Endothelial cell of umbilical vein (primary cell): ENCODE measurements at regions not wholly inside any gene's neighbourhood (a gene's known extent, or its start where the extent isn't known, plus 50 kb on each side); places are given as distances from the start of the nearest gene placed in this dataset.

Source experiments
- EZH2 ChIP-seq: IDR thresholded peaks from 2 replicates; pipeline ENCODE4 v1.6.1; 2012; ENCODE audit warnings: borderline replicate concordance, low read depth, mild to moderate bottlenecking, moderate library complexity, low read length, inconsistent platforms; ENCODE audit not compliant: severe bottlenecking
- POLR2A ChIP-seq: IDR thresholded peaks from 2 replicates; pipeline ENCODE4 v1.6.1; 2012; ENCODE audit warnings: low read depth, mild to moderate bottlenecking, control low read depth, low read length
- TF ChIP-seq, protein P1 (sequence below): IDR thresholded peaks from 2 replicates; pipeline ENCODE4 v1.6.1; 2011; ENCODE audit not compliant: insufficient read depth, insufficient read length
- TF ChIP-seq, protein P2 (sequence below), 2 donors: IDR thresholded peaks; 1 replicate in 1 of 2; 2 replicates in 1 of 2; pipeline ENCODE4 v1.5.1; 2011; ENCODE audit warnings: low read length in 2 of 2, mild to moderate bottlenecking in 2 of 2, moderate library complexity in 2 of 2, control low read depth in 1 of 2, inconsistent platforms in 1 of 2, low read depth in 1 of 2; ENCODE audit not compliant: insufficient read depth in 1 of 2; ENCODE audit errors: extremely low read depth in 1 of 2

DNA sequence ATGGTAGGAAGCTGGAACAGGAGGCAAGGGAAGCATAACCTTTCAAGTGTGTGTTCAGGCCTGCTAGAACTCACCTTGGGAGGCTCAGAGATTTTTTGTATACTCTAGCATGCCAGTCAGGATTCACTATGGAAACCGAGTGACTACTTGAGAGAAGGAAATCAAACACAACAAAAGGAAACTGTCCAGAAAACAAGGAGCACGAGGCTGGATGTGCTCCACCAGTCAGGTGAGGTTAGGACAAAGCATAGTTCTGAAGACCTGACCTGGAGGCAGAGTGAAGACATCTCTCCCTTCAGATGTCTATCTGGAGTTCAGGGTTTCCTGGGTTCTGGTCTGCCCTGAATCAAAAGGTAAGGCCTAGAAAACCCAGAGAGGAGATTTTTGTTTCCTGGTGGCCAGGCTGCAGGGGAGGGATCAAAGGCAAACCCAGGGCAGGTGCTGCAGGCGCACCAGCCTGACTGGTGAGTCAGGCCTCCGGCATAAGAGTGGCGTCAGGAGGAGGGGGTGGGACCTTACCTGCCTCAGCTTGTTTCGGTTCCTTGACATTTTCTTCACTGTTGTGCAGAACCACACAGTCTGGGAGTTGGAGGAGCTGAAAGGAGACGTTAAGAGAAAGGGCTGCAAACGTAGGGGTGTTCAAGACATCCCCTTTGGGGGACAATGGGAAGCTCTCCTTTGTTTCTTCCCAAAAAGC, 52.2 kb upstream of the OSBPL11 start:
- TF ChIP-seq EZH2 (no peak), POLR2A (no peak)
- TF ChIP-seq, protein P1, sequence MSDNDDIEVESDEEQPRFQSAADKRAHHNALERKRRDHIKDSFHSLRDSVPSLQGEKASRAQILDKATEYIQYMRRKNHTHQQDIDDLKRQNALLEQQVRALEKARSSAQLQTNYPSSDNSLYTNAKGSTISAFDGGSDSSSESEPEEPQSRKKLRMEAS = no peak
- TF ChIP-seq, protein P2, sequence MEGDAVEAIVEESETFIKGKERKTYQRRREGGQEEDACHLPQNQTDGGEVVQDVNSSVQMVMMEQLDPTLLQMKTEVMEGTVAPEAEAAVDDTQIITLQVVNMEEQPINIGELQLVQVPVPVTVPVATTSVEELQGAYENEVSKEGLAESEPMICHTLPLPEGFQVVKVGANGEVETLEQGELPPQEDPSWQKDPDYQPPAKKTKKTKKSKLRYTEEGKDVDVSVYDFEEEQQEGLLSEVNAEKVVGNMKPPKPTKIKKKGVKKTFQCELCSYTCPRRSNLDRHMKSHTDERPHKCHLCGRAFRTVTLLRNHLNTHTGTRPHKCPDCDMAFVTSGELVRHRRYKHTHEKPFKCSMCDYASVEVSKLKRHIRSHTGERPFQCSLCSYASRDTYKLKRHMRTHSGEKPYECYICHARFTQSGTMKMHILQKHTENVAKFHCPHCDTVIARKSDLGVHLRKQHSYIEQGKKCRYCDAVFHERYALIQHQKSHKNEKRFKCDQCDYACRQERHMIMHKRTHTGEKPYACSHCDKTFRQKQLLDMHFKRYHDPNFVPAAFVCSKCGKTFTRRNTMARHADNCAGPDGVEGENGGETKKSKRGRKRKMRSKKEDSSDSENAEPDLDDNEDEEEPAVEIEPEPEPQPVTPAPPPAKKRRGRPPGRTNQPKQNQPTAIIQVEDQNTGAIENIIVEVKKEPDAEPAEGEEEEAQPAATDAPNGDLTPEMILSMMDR (IDR thresholded peaks at IDR 0.05; ENCODE audit: extremely low read depth in 1 of 2, insufficient read depth in 1 of 2, low read depth in 1 of 2, low read length in 2 of 2) = no peak
